A673 (cell line): ENCODE measurements at regions not wholly inside any gene's neighbourhood (a gene's known extent, or its start where the extent isn't known, plus 50 kb on each side); places are given as distances from the start of the nearest gene placed in this dataset.
"Not testable (repeated sequence)": the region's sequence is repeated elsewhere in the genome, so short reads cannot be mapped to it uniquely, and the experiment has no call there.

Experiments
- BruUV-seq: library from RNA; stranded (reverse); fragments of 400-500 nt; replicated peaks from 2 replicates; lab custom pipeline; 2021; lab: Mats Ljungman, UMichigan
- CTCF ChIA-PET: fragments of 300-600 bp; sonication (Branson Sonifier 250); formaldehyde crosslinking; loops from one replicate; lab custom pipeline; 2022; ENCODE audit warnings: antibody characterized with exemption; lab: Charles Lee
- POLR2A ChIA-PET: fragments of 300-600 bp; sonication (Branson Sonifier 250); formaldehyde crosslinking; loops from one replicate; lab custom pipeline; 2022; ENCODE audit warnings: antibody characterized with exemption; ENCODE audit not compliant: low non-redundant PET; lab: Charles Lee
- DNase-seq: peaks from one replicate; pipeline ENCODE4 v3.0.0-alpha.2; 2015; ENCODE audit warnings: low spot score
- H3K27ac ChIP-seq: fragments of 200-600 bp; sonication (generic); 2 replicates; pipeline ENCODE4 v1.5.1; 2016; ENCODE audit warnings: mixed run types, low read depth, mild to moderate bottlenecking, mixed read lengths, antibody characterized with exemption, low read length; ENCODE audit not compliant: poor library complexity, severe bottlenecking
- H3K27me3 ChIP-seq: fragments of 200-600 bp; sonication (generic); replicated peaks from 2 replicates; pipeline ENCODE4 v1.6.1; 2017; ENCODE audit warnings: mixed run types, low read depth, mild to moderate bottlenecking, mixed read lengths, antibody characterized with exemption, low read length; ENCODE audit not compliant: insufficient read depth, poor library complexity
- H3K36me3 ChIP-seq: fragments of 200-600 bp; sonication (generic); 2 replicates; pipeline ENCODE4 v1.6.1; 2016; ENCODE audit warnings: mixed run types, mild to moderate bottlenecking, mixed read lengths, antibody characterized with exemption, low read length; ENCODE audit not compliant: insufficient read depth, poor library complexity, severe bottlenecking
- H3K4me1 ChIP-seq: fragments of 200-600 bp; sonication (generic); 2 replicates; pipeline ENCODE4 v1.6.1; 2017; ENCODE audit warnings: mixed run types, mild to moderate bottlenecking, mixed read lengths, antibody characterized with exemption, low read length; ENCODE audit not compliant: insufficient read depth, poor library complexity, severe bottlenecking
- H3K4me3 ChIP-seq: fragments of 200-600 bp; sonication (generic); 2 replicates; pipeline ENCODE4 v1.5.1; 2016; ENCODE audit warnings: low read depth, mixed run types, mild to moderate bottlenecking, mixed read lengths, low read length; ENCODE audit not compliant: poor library complexity, severe bottlenecking
- H3K9me3 ChIP-seq: fragments of 200-600 bp; sonication (generic); 2 replicates; pipeline ENCODE4 v1.6.1; 2016; ENCODE audit warnings: mixed run types, low read depth, mild to moderate bottlenecking, mixed read lengths, antibody characterized with exemption, low read length; ENCODE audit not compliant: poor library complexity, severe bottlenecking
- intact Hi-C: fragments of 100-400 bp; cut with micrococcal nuclease; formaldehyde crosslinking; loops from one replicate; pipeline ENCODE4 v1.10.0; 2022; ENCODE audit not compliant: unreplicated experiment

DNA sequence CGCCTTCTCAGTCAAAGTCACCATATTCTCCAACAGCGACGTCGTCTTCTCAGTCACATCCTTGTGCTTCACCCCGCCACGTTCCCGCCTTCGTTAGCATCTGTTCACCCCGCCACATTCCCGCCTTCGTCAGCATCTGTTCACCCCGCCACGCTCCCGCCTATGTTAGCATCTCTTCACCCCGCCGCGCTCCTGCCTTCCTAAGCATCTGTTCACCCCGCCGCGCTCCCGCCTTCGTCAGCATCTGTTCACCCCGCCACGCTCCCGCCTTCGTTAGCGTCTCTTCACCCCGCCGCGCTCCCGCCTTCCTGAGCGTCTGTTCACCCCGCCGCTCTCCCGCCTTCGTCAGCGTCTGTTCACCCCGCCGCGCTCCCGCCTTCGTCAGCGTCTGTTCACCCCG lies 816.4 kb upstream of the TPTE start:
- H3K9me3 ChIP-seq, H3K36me3 ChIP-seq, BruUV-seq, CTCF ChIA-PET, H3K4me3 ChIP-seq, H3K4me1 ChIP-seq, DNase-seq, intact Hi-C loops, POLR2A ChIA-PET, H3K27ac ChIP-seq, H3K27me3 ChIP-seq: not testable (repeated sequence)

DNA sequence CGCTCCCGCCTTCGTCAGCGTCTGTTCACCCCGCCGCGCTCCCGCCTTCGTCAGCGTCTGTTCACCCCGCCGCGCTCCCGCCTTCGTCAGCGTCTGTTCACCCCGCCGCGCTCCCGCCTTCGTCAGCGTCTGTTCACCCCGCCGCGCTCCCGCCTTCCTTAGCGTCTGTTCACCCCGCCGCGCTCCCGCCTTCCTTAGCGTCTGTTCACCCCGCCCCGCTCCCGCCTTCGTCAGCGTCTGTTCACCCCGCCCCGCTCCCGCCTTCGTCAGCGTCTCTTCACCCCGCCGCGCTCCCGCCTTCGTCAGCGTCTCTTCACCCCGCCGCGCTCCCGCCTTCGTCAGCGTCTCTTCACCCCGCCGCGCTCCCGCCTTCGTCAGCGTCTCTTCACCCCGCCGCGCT lies 815.9 kb upstream of the TPTE start:
- H3K27me3 ChIP-seq, CTCF ChIA-PET, H3K9me3 ChIP-seq, H3K36me3 ChIP-seq, POLR2A ChIA-PET, H3K27ac ChIP-seq, intact Hi-C loops, H3K4me3 ChIP-seq, DNase-seq, H3K4me1 ChIP-seq, BruUV-seq: not testable (repeated sequence)

DNA sequence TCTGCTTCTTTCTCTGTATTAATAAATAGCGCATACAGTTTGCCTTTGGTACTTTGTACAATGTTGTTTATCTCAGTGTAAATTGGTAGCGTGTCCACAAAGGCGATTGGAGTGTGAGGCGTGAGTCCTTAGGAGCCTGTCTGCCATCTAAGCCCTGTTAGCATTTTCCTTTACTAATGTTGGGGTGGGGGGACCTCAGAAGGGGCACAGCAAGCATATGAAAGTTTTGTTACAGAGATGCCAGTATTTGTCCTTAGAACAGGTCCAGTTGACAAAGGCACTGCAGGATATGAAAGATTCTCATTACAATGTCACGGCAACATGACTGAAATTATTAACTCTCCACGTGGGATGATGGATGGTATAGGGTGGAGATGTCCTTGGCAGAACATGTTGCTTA lies 796.8 kb upstream of the TPTE start:
- CTCF ChIA-PET, H3K27me3 ChIP-seq, H3K36me3 ChIP-seq, H3K27ac ChIP-seq, BruUV-seq, DNase-seq, H3K4me3 ChIP-seq, intact Hi-C loops, POLR2A ChIA-PET, H3K4me1 ChIP-seq: not testable (repeated sequence)
- H3K9me3 ChIP-seq = peaks cover 46% of the 10 kb centered on the region

DNA sequence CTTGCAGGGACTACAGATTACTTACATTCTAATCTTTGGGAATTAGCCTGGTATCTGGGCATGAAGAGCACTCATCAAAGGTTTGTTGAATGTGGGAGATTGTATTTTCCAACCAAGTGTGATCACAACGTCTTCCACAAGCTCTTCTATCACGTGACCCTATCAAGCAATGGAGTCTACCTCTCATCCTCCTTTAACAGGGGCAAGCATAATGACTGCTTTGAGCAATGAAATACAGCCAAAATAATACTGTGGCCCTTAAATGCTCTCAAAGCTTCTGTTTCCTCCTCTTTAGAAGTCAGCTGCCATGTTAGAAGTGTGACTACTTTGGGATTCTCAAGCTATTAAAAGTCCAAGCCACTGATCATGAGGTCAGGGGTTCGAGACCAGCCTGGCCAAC lies 794.2 kb upstream of the TPTE start:
- H3K36me3 ChIP-seq, H3K4me1 ChIP-seq, intact Hi-C loops, H3K27me3 ChIP-seq, CTCF ChIA-PET, POLR2A ChIA-PET, H3K27ac ChIP-seq, H3K4me3 ChIP-seq, DNase-seq, BruUV-seq: not testable (repeated sequence)
- H3K9me3 ChIP-seq = peaks cover 62% of the 10 kb centered on the region

DNA sequence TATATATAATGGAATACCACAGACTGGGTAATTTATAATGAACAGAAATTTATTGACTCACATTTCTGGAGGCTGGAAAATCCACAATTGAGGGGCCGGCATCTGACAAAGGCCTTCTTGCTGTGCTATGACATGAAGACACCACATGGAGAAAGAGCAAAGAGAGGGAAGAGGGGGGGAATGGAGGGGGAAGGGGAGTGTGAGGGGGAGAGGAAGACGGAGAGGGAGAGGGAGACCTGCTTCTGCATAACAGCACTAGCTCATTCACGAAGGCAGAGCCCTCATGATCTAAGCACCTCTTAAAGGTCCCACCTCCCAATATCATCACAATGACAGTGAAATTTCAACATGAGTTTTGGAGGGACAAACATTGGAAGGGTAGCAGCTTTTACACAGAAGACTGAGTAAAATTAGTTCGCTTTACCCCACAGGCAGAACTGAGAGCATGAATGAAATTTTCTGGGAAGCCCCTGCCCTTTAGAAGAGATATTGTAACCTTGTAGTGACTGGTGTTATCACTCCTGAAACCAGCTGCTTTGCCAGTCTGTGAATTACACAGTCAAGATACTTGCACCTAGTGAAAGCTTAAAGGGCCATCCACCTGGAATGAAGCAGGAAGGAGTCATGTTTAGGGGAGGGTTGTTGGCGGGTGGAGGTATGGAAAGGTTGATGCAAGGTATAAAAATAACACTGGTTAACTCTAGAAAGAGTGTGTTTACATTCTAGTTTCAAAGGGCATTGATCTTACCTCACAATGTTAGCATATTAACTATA lies 793.0 kb upstream of the TPTE start:
- H3K4me3 ChIP-seq, H3K27ac ChIP-seq, H3K4me1 ChIP-seq, intact Hi-C loops, BruUV-seq, H3K27me3 ChIP-seq, H3K36me3 ChIP-seq, CTCF ChIA-PET, POLR2A ChIA-PET, DNase-seq: not testable (repeated sequence)
- peaks cover 65% of the 10 kb centered on the region for H3K9me3 ChIP-seq
